ENCODE measurements at regions not wholly inside any gene's neighbourhood (a gene's known extent, or its start where the extent isn't known, plus 50 kb on each side); places are given as distances from the start of the nearest gene placed in this dataset.

GRCh38 chr1:30198451-30198760, 525.0 kb downstream of the MATN1 start:
- no peak for FAIRE-seq
- no peak for TF ChIP-seq SPI1 (IDR thresholded peaks at IDR 0.05; ENCODE audit: low read depth, low read length)
- TF ChIP-seq POLR2AphosphoS5 (IDR thresholded peaks at IDR 0.05; ENCODE audit: low read depth, low read length) = no peak
- no peak for TF ChIP-seq POLR2A (IDR thresholded peaks at IDR 0.05; ENCODE audit: low read depth, low read length)
- no peak for TF ChIP-seq TAF1 (IDR thresholded peaks at IDR 0.05; ENCODE audit: low read depth, low read length)
- no peak for TF ChIP-seq PAX5 (IDR thresholded peaks at IDR 0.05; ENCODE audit: insufficient read depth, low read length, severe bottlenecking)
- no peak for TF ChIP-seq POU2F2 (IDR thresholded peaks at IDR 0.05; ENCODE audit: low read depth, low read length)
- no peak for DNase-seq (ENCODE audit: insufficient read length, low spot score)

GRCh38 chr1:30197639-30198450, 525.5 kb downstream of the MATN1 start:
- no peak for DNase-seq (ENCODE audit: insufficient read length, low spot score)
- FAIRE-seq = no peak
- TF ChIP-seq TAF1 (IDR thresholded peaks at IDR 0.05; ENCODE audit: low read depth, low read length) = no peak
- TF ChIP-seq POU2F2 (IDR thresholded peaks at IDR 0.05; ENCODE audit: low read depth, low read length) = no peak
- TF ChIP-seq POLR2AphosphoS5 (IDR thresholded peaks at IDR 0.05; ENCODE audit: low read depth, low read length) = no peak
- TF ChIP-seq SPI1 (IDR thresholded peaks at IDR 0.05; ENCODE audit: low read depth, low read length) = no peak
- TF ChIP-seq PAX5 (IDR thresholded peaks at IDR 0.05; ENCODE audit: insufficient read depth, low read length, severe bottlenecking) = no peak
- TF ChIP-seq POLR2A (IDR thresholded peaks at IDR 0.05; ENCODE audit: low read depth, low read length) = no peak

GRCh38 chr1:30196872-30197638, 526.3 kb downstream of the MATN1 start:
- FAIRE-seq (no peak), DNase-seq (ENCODE audit: insufficient read length, low spot score) (no peak)
- TF ChIP-seq POLR2AphosphoS5 (IDR thresholded peaks at IDR 0.05; ENCODE audit: low read depth, low read length) (no peak), PAX5 (IDR thresholded peaks at IDR 0.05; ENCODE audit: insufficient read depth, low read length, severe bottlenecking) (no peak), POLR2A (IDR thresholded peaks at IDR 0.05; ENCODE audit: low read depth, low read length) (no peak), POU2F2 (IDR thresholded peaks at IDR 0.05; ENCODE audit: low read depth, low read length) (no peak), SPI1 (IDR thresholded peaks at IDR 0.05; ENCODE audit: low read depth, low read length) (no peak), TAF1 (IDR thresholded peaks at IDR 0.05; ENCODE audit: low read depth, low read length) (no peak)

- no peak for FAIRE-seq
- TF ChIP-seq POU2F2 (IDR thresholded peaks at IDR 0.05; ENCODE audit: low read depth, low read length) (no peak), SPI1 (IDR thresholded peaks at IDR 0.05; ENCODE audit: low read depth, low read length) (no peak), PAX5 (IDR thresholded peaks at IDR 0.05; ENCODE audit: insufficient read depth, low read length, severe bottlenecking) (no peak)
These were observed 526.9 kb downstream of the MATN1 start for GRCh38 chr1:30196457-30196856.

GRCh38 chr1:30195424-30196134, 527.8 kb downstream of the MATN1 start:
- FAIRE-seq (no peak), DNase-seq (ENCODE audit: insufficient read length, low spot score) (no peak)
- no peak for TF ChIP-seq SPI1 (IDR thresholded peaks at IDR 0.05; ENCODE audit: low read depth, low read length)
- TF ChIP-seq POU2F2 (IDR thresholded peaks at IDR 0.05; ENCODE audit: low read depth, low read length) = no peak
- TF ChIP-seq TAF1 (IDR thresholded peaks at IDR 0.05; ENCODE audit: low read depth, low read length) = no peak
- TF ChIP-seq POLR2AphosphoS5 (IDR thresholded peaks at IDR 0.05; ENCODE audit: low read depth, low read length) = no peak
- TF ChIP-seq PAX5 (IDR thresholded peaks at IDR 0.05; ENCODE audit: insufficient read depth, low read length, severe bottlenecking) = no peak
- TF ChIP-seq POLR2A (IDR thresholded peaks at IDR 0.05; ENCODE audit: low read depth, low read length) = no peak

More at GRCh38 chr1:30196457-30196856, 526.9 kb downstream of the MATN1 start:
- DNase-seq (ENCODE audit: insufficient read length, low spot score) = no peak

GRCh38 chr1:30194741-30195423, 528.5 kb downstream of the MATN1 start:
- TF ChIP-seq PAX5 (IDR thresholded peaks at IDR 0.05; ENCODE audit: insufficient read depth, low read length, severe bottlenecking) (no peak), TAF1 (IDR thresholded peaks at IDR 0.05; ENCODE audit: low read depth, low read length) (no peak), SPI1 (IDR thresholded peaks at IDR 0.05; ENCODE audit: low read depth, low read length) (no peak), POLR2A (IDR thresholded peaks at IDR 0.05; ENCODE audit: low read depth, low read length) (no peak), POLR2AphosphoS5 (IDR thresholded peaks at IDR 0.05; ENCODE audit: low read depth, low read length) (no peak), POU2F2 (IDR thresholded peaks at IDR 0.05; ENCODE audit: low read depth, low read length) (no peak)
- DNase-seq (ENCODE audit: insufficient read length, low spot score) = no peak
- FAIRE-seq = no peak

- no peak for DNase-seq (ENCODE audit: insufficient read length, low spot score)
- no peak for TF ChIP-seq TAF1 (IDR thresholded peaks at IDR 0.05; ENCODE audit: low read depth, low read length)
- no peak for TF ChIP-seq POLR2AphosphoS5 (IDR thresholded peaks at IDR 0.05; ENCODE audit: low read depth, low read length)
- FAIRE-seq = no peak
These were observed 529.3 kb downstream of the MATN1 start for GRCh38 chr1:30194046-30194619.

GRCh38 chr1:30192969-30193630, 530.3 kb downstream of the MATN1 start:
- FAIRE-seq = no peak

More at GRCh38 chr1:30192969-30193630, 530.3 kb downstream of the MATN1 start:
- DNase-seq (ENCODE audit: insufficient read length, low spot score) = no peak
- no peak for TF ChIP-seq TAF1 (IDR thresholded peaks at IDR 0.05; ENCODE audit: low read depth, low read length)
- no peak for TF ChIP-seq POLR2A (IDR thresholded peaks at IDR 0.05; ENCODE audit: low read depth, low read length)
- TF ChIP-seq SPI1 (IDR thresholded peaks at IDR 0.05; ENCODE audit: low read depth, low read length) = no peak
- TF ChIP-seq PAX5 (IDR thresholded peaks at IDR 0.05; ENCODE audit: insufficient read depth, low read length, severe bottlenecking) = no peak
- TF ChIP-seq POU2F2 (IDR thresholded peaks at IDR 0.05; ENCODE audit: low read depth, low read length) = no peak
- no peak for TF ChIP-seq POLR2AphosphoS5 (IDR thresholded peaks at IDR 0.05; ENCODE audit: low read depth, low read length)
